Chondrocyte (in vitro differentiated cells): ENCODE measurements at regions not wholly inside any gene's neighbourhood (a gene's known extent, or its start where the extent isn't known, plus 50 kb on each side); places are given as distances from the start of the nearest gene placed in this dataset.
A peak's percentile ranks its signal among the peaks of the same experiment; 100 is the strongest.

Experiments
- DNase-seq: peaks from one replicate; pipeline ENCODE4 v3.0.0; 2021; ENCODE audit warnings: mixed read lengths, low spot score
- H3K27ac Mint-ChIP-seq: one replicate; pipeline ENCODE4 v1.8.0; 2021; ENCODE audit warnings: mild to moderate bottlenecking, moderate library complexity, mixed read lengths; ENCODE audit not compliant: unreplicated experiment
- H3K27me3 Mint-ChIP-seq: 2 replicates; pipeline ENCODE4 v1.8.0; 2021; ENCODE audit warnings: low read depth, mixed read lengths
- H3K36me3 Mint-ChIP-seq: 2 replicates; pipeline ENCODE4 v1.8.0; 2021; ENCODE audit warnings: low read depth, mixed read lengths
- H3K4me1 Mint-ChIP-seq: 2 replicates; pipeline ENCODE4 v1.8.0; 2021; ENCODE audit warnings: low read depth, mild to moderate bottlenecking, mixed read lengths
- H3K4me3 Mint-ChIP-seq: one replicate; pipeline ENCODE4 v1.8.0; 2021; ENCODE audit warnings: mild to moderate bottlenecking, moderate library complexity, mixed read lengths; ENCODE audit not compliant: unreplicated experiment
- H3K9me3 Mint-ChIP-seq: 2 replicates; pipeline ENCODE4 v1.8.0; 2021; ENCODE audit warnings: low read depth, mixed read lengths
- CTCF ChIP-seq: fragments of 200-600 bp; sonication (generic); IDR thresholded peaks from 2 replicates; pipeline ENCODE4 v1.5.0; 2021; ENCODE audit warnings: antibody characterized with exemption, mild to moderate bottlenecking, moderate library complexity

GRCh38 chr3:22276351-22276750, 525.3 kb upstream of the ZNF385D start:
- Mint-ChIP-seq H3K9me3 (no peaks in the 10 kb centered on the region), H3K36me3 (no peaks in the 10 kb centered on the region), H3K4me3 (no peak overlapping the region), H3K27me3 (peaks cover 9% of the 10 kb centered on the region), H3K27ac (no peak overlapping the region), H3K4me1 (no peaks in the 10 kb centered on the region)
- TF ChIP-seq CTCF = no peak
- no peak for DNase-seq

GRCh38 chr3:22284559-22284958, 533.5 kb upstream of the ZNF385D start:
- H3K4me1 Mint-ChIP-seq = peaks cover 13% of the 10 kb centered on the region
- no peaks in the 10 kb centered on the region for H3K36me3 Mint-ChIP-seq
- peak overlapping the region; percentile 18 for H3K27ac Mint-ChIP-seq
- TF ChIP-seq CTCF = no peak
- no peak overlapping the region for H3K4me3 Mint-ChIP-seq
- H3K9me3 Mint-ChIP-seq = no peaks in the 10 kb centered on the region
- DNase-seq = no peak
- peaks cover 2% of the 10 kb centered on the region for H3K27me3 Mint-ChIP-seq

GRCh38 chr3:22288756-22289155, 537.7 kb upstream of the ZNF385D start:
- DNase-seq = no peak
- no peaks in the 10 kb centered on the region for H3K9me3 Mint-ChIP-seq
- no peak overlapping the region for H3K4me3 Mint-ChIP-seq
- no peak for TF ChIP-seq CTCF
- H3K4me1 Mint-ChIP-seq = peaks cover 13% of the 10 kb centered on the region
- no peaks in the 10 kb centered on the region for H3K27me3 Mint-ChIP-seq
- H3K27ac Mint-ChIP-seq = no peak overlapping the region
- H3K36me3 Mint-ChIP-seq = no peaks in the 10 kb centered on the region

- no peak for TF ChIP-seq CTCF
- H3K9me3 Mint-ChIP-seq = no peaks in the 10 kb centered on the region
- H3K4me3 Mint-ChIP-seq = no peak overlapping the region
- no peaks in the 10 kb centered on the region for H3K36me3 Mint-ChIP-seq
- DNase-seq = no peak
- H3K4me1 Mint-ChIP-seq = no peaks in the 10 kb centered on the region
- H3K27ac Mint-ChIP-seq = no peak overlapping the region
- no peaks in the 10 kb centered on the region for H3K27me3 Mint-ChIP-seq
Observed at GRCh38 chr3:22292681-22293080, 541.7 kb upstream of the ZNF385D start.

DNA sequence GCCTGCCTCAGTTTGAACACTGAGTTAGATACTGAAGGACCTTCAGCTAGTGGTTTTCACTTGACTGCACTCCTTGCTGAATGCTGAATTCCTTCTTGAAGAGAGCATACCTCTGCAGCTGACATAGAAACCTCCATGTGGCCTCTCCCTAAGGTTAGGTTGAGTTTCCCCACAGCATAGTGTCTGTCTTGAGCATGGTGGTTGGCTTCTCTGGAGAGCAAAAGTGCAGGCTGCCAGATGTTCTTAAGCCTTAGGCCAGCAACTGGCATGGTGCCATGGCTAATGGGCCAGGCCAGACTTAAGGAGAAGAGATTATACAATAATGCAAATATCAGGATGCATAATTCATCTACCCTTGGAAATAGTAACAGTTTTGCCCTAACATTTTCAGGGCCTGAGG, 545.6 kb upstream of the ZNF385D start:
- peaks cover 12% of the 10 kb centered on the region for H3K9me3 Mint-ChIP-seq
- DNase-seq = no peak
- no peak for TF ChIP-seq CTCF
- H3K4me3 Mint-ChIP-seq = no peak overlapping the region
- H3K27ac Mint-ChIP-seq = no peak overlapping the region
- no peaks in the 10 kb centered on the region for H3K27me3 Mint-ChIP-seq
- no peaks in the 10 kb centered on the region for H3K4me1 Mint-ChIP-seq
- H3K36me3 Mint-ChIP-seq = no peaks in the 10 kb centered on the region
